GM23338 (cell line): ENCODE measurements at regions not wholly inside any gene's neighbourhood (a gene's known extent, or its start where the extent isn't known, plus 50 kb on each side); places are given as distances from the start of the nearest gene placed in this dataset.

ENCODE experiments used
- ATAC-seq: fragments of 200-7000 bp; cut with Tn5 transposase; 3 replicates; pipeline ENCODE4 v1.9.1; 2020
- DNase-seq: peaks from one replicate; pipeline ENCODE4 v3.0.0-alpha.2; 2015; ENCODE audit warnings: low spot score
- H2AFZ ChIP-seq: fragments of 200-600 bp; sonication (generic); 2 replicates; pipeline ENCODE4 v1.8.0; 2016; ENCODE audit warnings: antibody characterized with exemption, mild to moderate bottlenecking, moderate library complexity
- H3F3A ChIP-seq: fragments of 200-600 bp; sonication (generic); replicated peaks from 2 replicates; pipeline ENCODE4 v1.8.0; 2017; ENCODE audit warnings: antibody characterized with exemption, mixed run types, low read depth
- H3K27ac ChIP-seq: fragments of 200-600 bp; sonication (generic); 2 replicates; pipeline ENCODE4 v1.6.1; 2016; ENCODE audit warnings: low read depth
- H3K27me3 ChIP-seq: fragments of 200-600 bp; sonication (generic); 2 replicates; pipeline ENCODE4 v1.8.0; 2016; ENCODE audit warnings: mild to moderate bottlenecking, mixed run types, moderate library complexity; ENCODE audit not compliant: insufficient read depth
- H3K36me3 ChIP-seq: fragments of 200-600 bp; sonication (generic); 2 replicates; pipeline ENCODE4 v1.8.0; 2016; ENCODE audit warnings: mild to moderate bottlenecking; ENCODE audit not compliant: insufficient read depth
- H3K4me1 ChIP-seq: fragments of 200-600 bp; sonication (generic); 2 replicates; pipeline ENCODE4 v1.8.0; 2016; ENCODE audit warnings: mild to moderate bottlenecking, moderate library complexity; ENCODE audit not compliant: insufficient read depth
- H3K4me2 ChIP-seq: fragments of 200-600 bp; sonication (generic); 2 replicates; pipeline ENCODE4 v1.7.1; 2017; ENCODE audit warnings: mixed run types
- H3K4me3 ChIP-seq: fragments of 200-600 bp; sonication (generic); 2 replicates; pipeline ENCODE4 v1.6.1; 2016; ENCODE audit warnings: mixed run types
- H3K79me2 ChIP-seq: fragments of 200-600 bp; sonication (generic); replicated peaks from 2 replicates; pipeline ENCODE4 v1.8.0; 2017; ENCODE audit warnings: mild to moderate bottlenecking; ENCODE audit not compliant: insufficient read depth
- H3K9me2 ChIP-seq: fragments of 200-600 bp; sonication (generic); 2 replicates; pipeline ENCODE4 v1.8.0; 2017; ENCODE audit not compliant: insufficient read depth
- H4K20me1 ChIP-seq: fragments of 200-600 bp; sonication (generic); replicated peaks from 2 replicates; pipeline ENCODE4 v1.8.0; 2017; ENCODE audit warnings: mild to moderate bottlenecking; ENCODE audit not compliant: insufficient read depth
- H3K27ac Mint-ChIP-seq: 2 replicates; pipeline ENCODE4 v1.8.0; 2020; ENCODE audit warnings: inconsistent platforms, mild to moderate bottlenecking, moderate library complexity, mixed read lengths
- H3K27me3 Mint-ChIP-seq: 3 replicates; pipeline ENCODE4 v1.8.0; 2022; ENCODE audit warnings: low read depth, mild to moderate bottlenecking, moderate library complexity, mixed read lengths, inconsistent platforms; ENCODE audit not compliant: insufficient read depth, poor library complexity
- H3K36me3 Mint-ChIP-seq: 3 replicates; pipeline ENCODE4 v1.8.0; 2021; ENCODE audit warnings: low read depth, mild to moderate bottlenecking, inconsistent platforms, moderate library complexity, mixed read lengths
- H3K4me1 Mint-ChIP-seq: 3 replicates; pipeline ENCODE4 v1.8.0; 2020; ENCODE audit warnings: mild to moderate bottlenecking, inconsistent platforms, mixed read lengths
- H3K4me3 Mint-ChIP-seq: 3 replicates; pipeline ENCODE4 v1.8.0; 2021; ENCODE audit warnings: moderate library complexity, mild to moderate bottlenecking, inconsistent platforms, mixed read lengths
- H3K9me3 Mint-ChIP-seq: 3 replicates; pipeline ENCODE4 v1.8.0; 2020; ENCODE audit warnings: moderate library complexity, mild to moderate bottlenecking, inconsistent platforms, mixed read lengths
- CREB1 ChIP-seq: fragments of 250-450 bp; sonication (Bioruptor Pico); IDR thresholded peaks from 2 replicates; pipeline ENCODE4 v1.5.0; 2020; ENCODE audit warnings: low read depth, mild to moderate bottlenecking, moderate library complexity
- CTCF ChIP-seq, 2 experiments: fragments of 200-600 bp in 1 of 2; sonication (generic) in 1 of 2; conservative IDR thresholded peaks; 2 replicates each; pipeline versions ENCODE4 v1.5.1 to v1.6.1; 2016 to 2017; ENCODE audit warnings: antibody characterized with exemption in 2 of 2, low read depth in 2 of 2, mild to moderate bottlenecking in 2 of 2, moderate library complexity in 1 of 2
- ETS1 ChIP-seq: IDR thresholded peaks from 2 replicates; pipeline ENCODE4 v1.6.1; 2016; ENCODE audit warnings: antibody characterized with exemption
- EZH2 ChIP-seq: fragments of 200-600 bp; sonication (generic); IDR thresholded peaks from one replicate; pipeline ENCODE4 v1.8.0; 2017; ENCODE audit warnings: antibody characterized with exemption, mild to moderate bottlenecking, low read depth; ENCODE audit not compliant: unreplicated experiment
- EZH2phosphoT487 ChIP-seq: fragments of 200-600 bp; sonication (generic); IDR thresholded peaks from one replicate; pipeline ENCODE4 v1.8.1; 2018; ENCODE audit warnings: antibody characterized with exemption; ENCODE audit not compliant: unreplicated experiment
- JUNB ChIP-seq: IDR thresholded peaks from one replicate; pipeline ENCODE4 v1.6.1; 2016; ENCODE audit warnings: antibody characterized with exemption; ENCODE audit not compliant: unreplicated experiment
- STAT1 ChIP-seq: IDR thresholded peaks from one replicate; pipeline ENCODE4 v1.6.1; 2016; ENCODE audit warnings: antibody characterized with exemption; ENCODE audit not compliant: unreplicated experiment
- ZNF114 ChIP-seq: fragments of 250-450 bp; sonication (Bioruptor Pico); IDR thresholded peaks from 2 replicates; pipeline ENCODE4 v1.5.0; 2020; ENCODE audit warnings: mild to moderate bottlenecking, moderate library complexity
- TF ChIP-seq, protein P1 (sequence below): IDR thresholded peaks from one replicate; pipeline ENCODE4 v1.6.1; 2018; ENCODE audit warnings: antibody characterized with exemption; ENCODE audit not compliant: unreplicated experiment

GRCh38 chr11:90558328-90558865 is 335.5 kb upstream of the CHORDC1 start (continued):
- no peak for TF ChIP-seq ETS1
- TF ChIP-seq, protein P1, sequence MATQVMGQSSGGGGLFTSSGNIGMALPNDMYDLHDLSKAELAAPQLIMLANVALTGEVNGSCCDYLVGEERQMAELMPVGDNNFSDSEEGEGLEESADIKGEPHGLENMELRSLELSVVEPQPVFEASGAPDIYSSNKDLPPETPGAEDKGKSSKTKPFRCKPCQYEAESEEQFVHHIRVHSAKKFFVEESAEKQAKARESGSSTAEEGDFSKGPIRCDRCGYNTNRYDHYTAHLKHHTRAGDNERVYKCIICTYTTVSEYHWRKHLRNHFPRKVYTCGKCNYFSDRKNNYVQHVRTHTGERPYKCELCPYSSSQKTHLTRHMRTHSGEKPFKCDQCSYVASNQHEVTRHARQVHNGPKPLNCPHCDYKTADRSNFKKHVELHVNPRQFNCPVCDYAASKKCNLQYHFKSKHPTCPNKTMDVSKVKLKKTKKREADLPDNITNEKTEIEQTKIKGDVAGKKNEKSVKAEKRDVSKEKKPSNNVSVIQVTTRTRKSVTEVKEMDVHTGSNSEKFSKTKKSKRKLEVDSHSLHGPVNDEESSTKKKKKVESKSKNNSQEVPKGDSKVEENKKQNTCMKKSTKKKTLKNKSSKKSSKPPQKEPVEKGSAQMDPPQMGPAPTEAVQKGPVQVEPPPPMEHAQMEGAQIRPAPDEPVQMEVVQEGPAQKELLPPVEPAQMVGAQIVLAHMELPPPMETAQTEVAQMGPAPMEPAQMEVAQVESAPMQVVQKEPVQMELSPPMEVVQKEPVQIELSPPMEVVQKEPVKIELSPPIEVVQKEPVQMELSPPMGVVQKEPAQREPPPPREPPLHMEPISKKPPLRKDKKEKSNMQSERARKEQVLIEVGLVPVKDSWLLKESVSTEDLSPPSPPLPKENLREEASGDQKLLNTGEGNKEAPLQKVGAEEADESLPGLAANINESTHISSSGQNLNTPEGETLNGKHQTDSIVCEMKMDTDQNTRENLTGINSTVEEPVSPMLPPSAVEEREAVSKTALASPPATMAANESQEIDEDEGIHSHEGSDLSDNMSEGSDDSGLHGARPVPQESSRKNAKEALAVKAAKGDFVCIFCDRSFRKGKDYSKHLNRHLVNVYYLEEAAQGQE: no peak
- no peak for TF ChIP-seq EZH2phosphoT487
- no peak for TF ChIP-seq CREB1 (CRISPR knock-in tag)
- TF ChIP-seq ZNF114 (CRISPR knock-in tag): no peak
- no peak for TF ChIP-seq CTCF (conservative IDR thresholded peaks at IDR 0.05; ENCODE audit: low read depth in 2 of 2)
- TF ChIP-seq JUNB: no peak
- no peak for TF ChIP-seq STAT1
- no peak for TF ChIP-seq EZH2

DNA sequence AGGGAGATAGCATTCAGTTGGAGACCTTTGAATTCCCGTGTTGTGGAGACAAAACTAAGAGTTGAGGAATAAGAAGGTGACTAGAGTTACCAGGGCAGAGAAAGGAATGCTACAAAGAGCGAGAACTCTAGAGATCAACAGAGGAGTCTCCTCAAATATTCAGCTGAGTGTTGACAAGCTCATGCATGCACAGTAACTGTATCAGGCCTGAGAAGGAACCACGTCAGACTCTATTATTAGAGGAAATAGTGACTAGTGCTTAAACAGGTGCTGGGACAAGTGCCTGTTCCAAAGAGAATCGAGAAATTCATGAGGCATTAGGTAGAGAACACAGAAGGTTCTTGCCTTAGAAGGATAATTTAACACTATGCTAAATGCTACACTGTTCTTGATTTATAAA is 333.8 kb upstream of the CHORDC1 start:
- H3K9me2 ChIP-seq: no peaks in the 10 kb centered on the region
- Mint-ChIP-seq H3K9me3 (no peaks in the 10 kb centered on the region), H3K27me3 (peaks cover 2% of the 10 kb centered on the region), H3K27ac (no peak overlapping the region), H3K4me1 (no peaks in the 10 kb centered on the region), H3K36me3 (no peaks in the 10 kb centered on the region), H3K4me3 (no peak overlapping the region)
- DNase-seq (no peak), ATAC-seq (no peak)
- no peaks in the 10 kb centered on the region for H3K27me3 ChIP-seq
- no peaks in the 10 kb centered on the region for H3K36me3 ChIP-seq
- H3K27ac ChIP-seq: no peak overlapping the region
- H3K4me1 ChIP-seq: no peaks in the 10 kb centered on the region
- no peaks in the 10 kb centered on the region for H3K79me2 ChIP-seq
- H2AFZ ChIP-seq: no peak overlapping the region
- no peaks in the 10 kb centered on the region for H4K20me1 ChIP-seq
- no peak overlapping the region for H3K4me2 ChIP-seq
- H3F3A ChIP-seq: no peaks in the 10 kb centered on the region
- no peak overlapping the region for H3K4me3 ChIP-seq
- TF ChIP-seq EZH2phosphoT487: no peak
- TF ChIP-seq, protein P1: no peak
